ENCODE measurements at regions not wholly inside any gene's neighbourhood (a gene's known extent, or its start where the extent isn't known, plus 50 kb on each side); places are given as distances from the start of the nearest gene placed in this dataset.

GRCh38 chrX:10083809-10084208, 73.0 kb upstream of the CLCN4 start:
- Histone ChIP-seq H3K9me3 (ENCODE audit: control insufficient read depth, low read length) (no peaks in the 10 kb centered on the region), H3K4me1 (ENCODE audit: control insufficient read depth in 1 of 2, insufficient read depth in 2 of 2, low read length in 2 of 2) (peaks cover 0 to 3% of the 10 kb centered on the region in 2 donors), H3K27me3 (ENCODE audit: control insufficient read depth in 1 of 2, insufficient read depth in 2 of 2, low read length in 1 of 2) (no peaks in the 10 kb centered on the region), H3K36me3 (ENCODE audit: control insufficient read depth in 1 of 2, insufficient read depth in 2 of 2, low read length in 1 of 2) (peaks cover 0 to 3% of the 10 kb centered on the region in 2 donors), H3K27ac (ENCODE audit: low read depth in 1 of 2, low read length in 2 of 2) (no peak overlapping the region), H3K4me3 (ENCODE audit: low read length in 2 of 2) (no peak overlapping the region)
- DNase-seq = no peak
- no peak for ATAC-seq (ENCODE audit: low FRiP score)
- intact Hi-C loops (cut with DNase I) = no loop called here
- WGBS, 2 donors = 15 to 30% methylated on average over 2 of the region's 2 CpGs

DNA sequence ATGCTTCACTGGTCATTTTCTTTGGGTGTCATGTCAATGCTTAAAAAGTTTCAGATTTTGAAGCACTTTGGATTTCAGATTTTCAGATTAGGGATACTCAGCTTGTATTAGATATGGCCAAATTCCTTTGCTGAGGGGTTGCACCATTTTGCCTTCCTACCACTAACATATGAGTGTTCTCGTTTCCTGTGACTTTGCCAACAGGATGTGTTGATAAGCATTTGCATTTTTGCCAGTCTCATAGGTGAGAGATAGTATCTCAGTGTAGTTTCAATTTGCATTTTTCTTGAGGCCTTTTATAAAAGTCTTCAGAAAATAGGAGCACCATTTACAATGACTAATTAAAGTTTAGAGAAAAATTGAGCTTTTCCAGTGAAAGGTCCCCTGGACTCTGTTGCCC, 71.6 kb upstream of the CLCN4 start:
- no peaks in the 10 kb centered on the region for H3K27me3 ChIP-seq (ENCODE audit: control insufficient read depth in 1 of 2, insufficient read depth in 2 of 2, low read length in 1 of 2)
- DNase-seq (no peak), ATAC-seq (ENCODE audit: low FRiP score) (no peak)
- no peak overlapping the region for H3K27ac ChIP-seq (ENCODE audit: low read depth in 1 of 2, low read length in 2 of 2)
- no peak overlapping the region for H3K4me3 ChIP-seq (ENCODE audit: low read length in 2 of 2)
- H3K9me3 ChIP-seq (ENCODE audit: control insufficient read depth, low read length) = no peaks in the 10 kb centered on the region
- WGBS, 2 donors = 13 to 29% methylated on average over 1 of the region's 1 CpG
- intact Hi-C loops (cut with DNase I) = no loop called here
- H3K36me3 ChIP-seq (ENCODE audit: control insufficient read depth in 1 of 2, insufficient read depth in 2 of 2, low read length in 1 of 2) = peaks cover 0 to 3% of the 10 kb centered on the region in 2 donors
- peaks cover 0 to 3% of the 10 kb centered on the region in 2 donors for H3K4me1 ChIP-seq (ENCODE audit: control insufficient read depth in 1 of 2, insufficient read depth in 2 of 2, low read length in 2 of 2)

DNA sequence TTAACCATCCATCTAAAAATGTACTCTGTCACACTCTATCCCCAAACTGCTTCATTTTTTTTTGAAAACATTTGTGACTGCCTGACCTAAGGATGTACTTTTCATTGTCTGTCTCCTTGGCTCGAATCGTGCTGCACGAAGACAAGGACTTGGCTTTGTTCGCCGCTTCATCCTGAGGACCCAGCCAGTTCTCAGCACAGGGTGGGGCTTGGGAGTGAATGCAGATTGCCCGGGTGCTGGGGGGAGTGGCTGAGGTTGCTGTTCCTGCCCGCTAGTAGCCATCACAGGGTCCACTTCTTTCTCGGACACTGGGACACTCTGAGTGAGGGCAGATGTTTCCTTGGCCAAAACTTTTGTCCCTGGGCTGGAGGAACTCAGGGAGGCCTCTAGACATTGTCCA, 70.1 kb upstream of the CLCN4 start:
- intact Hi-C loops (cut with DNase I) = no loop called here
- no peak for ATAC-seq (ENCODE audit: low FRiP score)
- Histone ChIP-seq H3K4me3 (ENCODE audit: low read length in 2 of 2) (no peak overlapping the region), H3K27ac (ENCODE audit: low read depth in 1 of 2, low read length in 2 of 2) (no peak overlapping the region), H3K4me1 (ENCODE audit: control insufficient read depth in 1 of 2, insufficient read depth in 2 of 2, low read length in 2 of 2) (peaks cover 0 to 2% of the 10 kb centered on the region in 2 donors), H3K27me3 (ENCODE audit: control insufficient read depth in 1 of 2, insufficient read depth in 2 of 2, low read length in 1 of 2) (no peaks in the 10 kb centered on the region), H3K36me3 (ENCODE audit: control insufficient read depth in 1 of 2, insufficient read depth in 2 of 2, low read length in 1 of 2) (no peaks in the 10 kb centered on the region), H3K9me3 (ENCODE audit: control insufficient read depth, low read length) (no peaks in the 10 kb centered on the region)
- 80 to 82% methylated on average over 8 of the region's 8 CpGs for WGBS, 2 donors
- no peak for DNase-seq

GRCh38 chrX:10087391-10087790, 69.4 kb upstream of the CLCN4 start:
- peaks cover 0 to 2% of the 10 kb centered on the region in 2 donors for H3K4me1 ChIP-seq (ENCODE audit: control insufficient read depth in 1 of 2, insufficient read depth in 2 of 2, low read length in 2 of 2)
- H3K36me3 ChIP-seq (ENCODE audit: control insufficient read depth in 1 of 2, insufficient read depth in 2 of 2, low read length in 1 of 2) = no peaks in the 10 kb centered on the region
- no peak overlapping the region for H3K27ac ChIP-seq (ENCODE audit: low read depth in 1 of 2, low read length in 2 of 2)
- no peaks in the 10 kb centered on the region for H3K27me3 ChIP-seq (ENCODE audit: control insufficient read depth in 1 of 2, insufficient read depth in 2 of 2, low read length in 1 of 2)
- ATAC-seq (ENCODE audit: low FRiP score) (no peak), DNase-seq (no peak)
- intact Hi-C loops (cut with DNase I) = no loop called here
- WGBS, 2 donors = 92 to 95% methylated on average over 9 of the region's 9 CpGs
- no peak overlapping the region for H3K4me3 ChIP-seq (ENCODE audit: low read length in 2 of 2)
- H3K9me3 ChIP-seq (ENCODE audit: control insufficient read depth, low read length) = no peaks in the 10 kb centered on the region

- Histone ChIP-seq H3K4me3 (ENCODE audit: low read length in 2 of 2) (no peak overlapping the region), H3K27me3 (ENCODE audit: control insufficient read depth in 1 of 2, insufficient read depth in 2 of 2, low read length in 1 of 2) (no peaks in the 10 kb centered on the region), H3K9me3 (ENCODE audit: control insufficient read depth, low read length) (no peaks in the 10 kb centered on the region), H3K36me3 (ENCODE audit: control insufficient read depth in 1 of 2, insufficient read depth in 2 of 2, low read length in 1 of 2) (no peaks in the 10 kb centered on the region), H3K4me1 (ENCODE audit: control insufficient read depth in 1 of 2, insufficient read depth in 2 of 2, low read length in 2 of 2) (no peaks in the 10 kb centered on the region), H3K27ac (ENCODE audit: low read depth in 1 of 2, low read length in 2 of 2) (peak overlapping the region in 1 of 2 donors; percentile 19)
- intact Hi-C loops (cut with DNase I) = no loop called here
- WGBS, 2 donors = 16 to 45% methylated on average over 3 of the region's 3 CpGs
- ATAC-seq (ENCODE audit: low FRiP score) (no peak), DNase-seq (no peak)
These were observed 67.4 kb upstream of the CLCN4 start for GRCh38 chrX:10089378-10089795.

- Histone ChIP-seq H3K4me3 (ENCODE audit: low read length in 2 of 2) (no peak overlapping the region), H3K27me3 (ENCODE audit: control insufficient read depth in 1 of 2, insufficient read depth in 2 of 2, low read length in 1 of 2) (no peaks in the 10 kb centered on the region), H3K27ac (ENCODE audit: low read depth in 1 of 2, low read length in 2 of 2) (no peak overlapping the region), H3K4me1 (ENCODE audit: control insufficient read depth in 1 of 2, insufficient read depth in 2 of 2, low read length in 2 of 2) (no peaks in the 10 kb centered on the region), H3K9me3 (ENCODE audit: control insufficient read depth, low read length) (no peaks in the 10 kb centered on the region), H3K36me3 (ENCODE audit: control insufficient read depth in 1 of 2, insufficient read depth in 2 of 2, low read length in 1 of 2) (no peaks in the 10 kb centered on the region)
- DNase-seq (no peak), ATAC-seq (ENCODE audit: low FRiP score) (no peak)
- intact Hi-C loops (cut with DNase I) = no loop called here
- WGBS, 2 donors = 90 to 91% methylated on average over 11 of the region's 11 CpGs
These were observed 66.5 kb upstream of the CLCN4 start for GRCh38 chrX:10090319-10090718.

- H3K4me1 ChIP-seq (ENCODE audit: control insufficient read depth in 1 of 2, insufficient read depth in 2 of 2, low read length in 2 of 2) = no peaks in the 10 kb centered on the region
- ATAC-seq (ENCODE audit: low FRiP score) (no peak), DNase-seq (no peak)
- H3K27me3 ChIP-seq (ENCODE audit: control insufficient read depth in 1 of 2, insufficient read depth in 2 of 2, low read length in 1 of 2) = no peaks in the 10 kb centered on the region
- intact Hi-C loops (cut with DNase I) = no loop called here
- H3K36me3 ChIP-seq (ENCODE audit: control insufficient read depth in 1 of 2, insufficient read depth in 2 of 2, low read length in 1 of 2) = no peaks in the 10 kb centered on the region
- no peaks in the 10 kb centered on the region for H3K9me3 ChIP-seq (ENCODE audit: control insufficient read depth, low read length)
- no peak overlapping the region for H3K27ac ChIP-seq (ENCODE audit: low read depth in 1 of 2, low read length in 2 of 2)
- H3K4me3 ChIP-seq (ENCODE audit: low read length in 2 of 2) = no peak overlapping the region
- WGBS, 2 donors = 90 to 97% methylated on average over 9 of the region's 9 CpGs
These were observed 61.5 kb upstream of the CLCN4 start for GRCh38 chrX:10095246-10095645.

DNA sequence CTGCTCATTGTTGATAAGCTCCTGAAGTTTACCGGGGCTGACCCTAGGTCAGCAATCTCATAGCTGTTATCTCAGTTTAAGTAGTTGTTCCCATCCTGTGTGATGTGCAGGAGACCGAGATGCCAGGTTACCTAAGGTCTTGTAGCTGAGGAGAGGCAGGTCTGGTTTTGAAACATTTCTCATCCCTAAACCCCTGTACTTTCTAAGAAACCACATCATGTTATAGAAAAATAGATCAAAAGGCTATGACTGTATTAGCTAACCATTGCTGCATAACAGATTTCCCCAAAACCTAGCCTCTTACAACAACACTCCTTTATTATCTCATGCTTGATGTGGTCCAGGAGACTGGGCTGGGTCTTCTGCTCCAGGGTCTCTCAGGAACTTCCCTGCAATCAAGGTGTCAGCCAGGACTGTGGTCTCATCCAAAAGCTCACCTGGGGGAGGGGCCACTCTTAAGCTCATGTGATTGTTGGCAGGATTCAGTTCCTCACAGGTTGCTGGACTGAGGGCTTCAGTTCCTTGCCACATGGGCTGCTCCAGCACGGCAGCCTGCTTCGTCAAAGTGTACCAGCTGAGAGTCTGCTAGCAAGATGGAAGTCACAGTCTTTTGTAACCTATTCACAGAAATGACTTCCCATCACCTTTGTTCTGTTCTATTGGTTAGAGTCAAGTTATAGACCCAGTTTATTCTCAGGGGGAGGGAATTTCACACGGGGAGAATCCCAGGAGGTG, 60.9 kb upstream of the CLCN4 start:
- ATAC-seq (ENCODE audit: low FRiP score) = no peak
- Histone ChIP-seq H3K4me1 (ENCODE audit: control insufficient read depth in 1 of 2, insufficient read depth in 2 of 2, low read length in 2 of 2) (no peaks in the 10 kb centered on the region), H3K4me3 (ENCODE audit: low read length in 2 of 2) (no peak overlapping the region), H3K36me3 (ENCODE audit: control insufficient read depth in 1 of 2, insufficient read depth in 2 of 2, low read length in 1 of 2) (no peaks in the 10 kb centered on the region), H3K9me3 (ENCODE audit: control insufficient read depth, low read length) (no peaks in the 10 kb centered on the region), H3K27ac (ENCODE audit: low read depth in 1 of 2, low read length in 2 of 2) (no peak overlapping the region), H3K27me3 (ENCODE audit: control insufficient read depth in 1 of 2, insufficient read depth in 2 of 2, low read length in 1 of 2) (no peaks in the 10 kb centered on the region)
- intact Hi-C loops (cut with DNase I) = no loop called here
- no peak for DNase-seq
- WGBS, 2 donors = 77 to 82% methylated on average over 5 of the region's 5 CpGs

DNA sequence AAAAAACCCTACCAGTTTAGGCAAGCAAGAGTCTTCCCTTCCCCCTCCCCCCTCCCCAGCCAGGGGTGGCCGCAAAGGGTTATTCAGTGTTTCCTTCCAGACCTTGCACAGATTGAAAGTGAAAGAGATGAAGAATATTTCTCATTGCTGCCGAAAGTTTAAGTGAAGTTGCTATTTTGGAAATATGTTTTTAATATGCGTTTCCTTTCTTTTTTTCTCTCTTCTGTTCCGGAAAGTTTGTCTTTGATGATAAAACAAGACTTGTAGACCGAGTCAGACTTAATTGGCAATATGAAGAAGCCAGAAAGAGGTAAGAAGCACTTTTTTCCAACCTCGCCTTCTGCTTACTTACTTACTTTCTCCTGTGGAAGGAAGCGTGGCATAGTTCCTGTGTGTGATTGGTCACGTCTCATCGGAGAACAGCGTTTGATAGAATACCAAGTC, 58.5 kb upstream of the CLCN4 start:
- intact Hi-C loops (cut with DNase I) = no loop called here
- Histone ChIP-seq H3K4me1 (ENCODE audit: control insufficient read depth in 1 of 2, insufficient read depth in 2 of 2, low read length in 2 of 2) (no peaks in the 10 kb centered on the region), H3K27me3 (ENCODE audit: control insufficient read depth in 1 of 2, insufficient read depth in 2 of 2, low read length in 1 of 2) (no peaks in the 10 kb centered on the region), H3K4me3 (ENCODE audit: low read length in 2 of 2) (no peak overlapping the region), H3K9me3 (ENCODE audit: control insufficient read depth, low read length) (no peaks in the 10 kb centered on the region), H3K27ac (ENCODE audit: low read depth in 1 of 2, low read length in 2 of 2) (no peak overlapping the region), H3K36me3 (ENCODE audit: control insufficient read depth in 1 of 2, insufficient read depth in 2 of 2, low read length in 1 of 2) (no peaks in the 10 kb centered on the region)
- DNase-seq (no peak), ATAC-seq (ENCODE audit: low FRiP score) (no peak)
- WGBS, 2 donors = 64 to 66% methylated on average over 10 of the region's 10 CpGs
